GM18519 (cell line): ENCODE measurements at regions not wholly inside any gene's neighbourhood (a gene's known extent, or its start where the extent isn't known, plus 50 kb on each side); places are given as distances from the start of the nearest gene placed in this dataset.

ENCODE experiments used
- ATAC-seq: cut with Tn5 transposase; IDR thresholded peaks from one replicate; pipeline ENCODE4 v1.9.1; 2021; ENCODE audit warnings: mild to moderate bottlenecking, moderate library complexity; ENCODE audit not compliant: unreplicated experiment, low FRiP score

GRCh38 chr4:17339376-17339775 lies 172.5 kb downstream of the QDPR start:
- ATAC-seq: no peak

- ATAC-seq: no peak
These were observed 174.9 kb downstream of the QDPR start for GRCh38 chr4:17336986-17337385.

GRCh38 chr4:17336524-17336961 lies 175.3 kb downstream of the QDPR start:
- ATAC-seq: peak; percentile 79

- no peak for ATAC-seq
These were observed 175.8 kb downstream of the QDPR start for GRCh38 chr4:17336069-17336468.

GRCh38 chr4:17335371-17335770 lies 176.5 kb downstream of the QDPR start:
- no peak for ATAC-seq

GRCh38 chr4:17332478-17332877 lies 179.4 kb downstream of the QDPR start:
- ATAC-seq: no peak

GRCh38 chr4:17329046-17329445 lies 182.8 kb downstream of the QDPR start:
- no peak for ATAC-seq

GRCh38 chr4:17328141-17328815 lies 183.6 kb downstream of the QDPR start:
- no peak for ATAC-seq

- no peak for ATAC-seq
These were observed 184.3 kb downstream of the QDPR start for GRCh38 chr4:17327591-17327990.

- ATAC-seq: no peak
These were observed 185.1 kb downstream of the QDPR start for GRCh38 chr4:17326756-17327155.

- no peak for ATAC-seq
These were observed 186.8 kb downstream of the QDPR start for GRCh38 chr4:17325098-17325497.

GRCh38 chr4:17324386-17324830 lies 187.5 kb downstream of the QDPR start:
- no peak for ATAC-seq

GRCh38 chr4:17323554-17324385 lies 188.1 kb downstream of the QDPR start:
- no peak for ATAC-seq

GRCh38 chr4:17322514-17322913 lies 189.4 kb downstream of the QDPR start:
- ATAC-seq: no peak

- ATAC-seq: no peak
These were observed 191.8 kb downstream of the QDPR start for GRCh38 chr4:17320046-17320445.

GRCh38 chr4:17317526-17317925 lies 194.4 kb downstream of the QDPR start:
- no peak for ATAC-seq

GRCh38 chr4:17316566-17316965 lies 195.3 kb downstream of the QDPR start:
- ATAC-seq: no peak

GRCh38 chr4:17315459-17315858 lies 196.4 kb downstream of the QDPR start:
- ATAC-seq: no peak

- no peak for ATAC-seq
These were observed 198.7 kb downstream of the QDPR start for GRCh38 chr4:17313194-17313593.

- ATAC-seq: peak; percentile 51
These were observed 201.6 kb downstream of the QDPR start for GRCh38 chr4:17310269-17310652.

GRCh38 chr4:17309567-17310268 lies 202.2 kb downstream of the QDPR start:
- no peak for ATAC-seq
